ENCODE measurements at regions not wholly inside any gene's neighbourhood (a gene's known extent, or its start where the extent isn't known, plus 50 kb on each side); places are given as distances from the start of the nearest gene placed in this dataset.

- TF ChIP-seq ZFX (IDR thresholded peaks at IDR 0.05; ENCODE audit: borderline replicate concordance): no peak
- no peak for TF ChIP-seq CTCF (IDR thresholded peaks at IDR 0.05)
- no peak overlapping the region for H3K27ac ChIP-seq
Observed at GRCh38 chr5:124160265-124160664, 586.2 kb downstream of the ZNF608 start.

- no peak overlapping the region for H3K27ac ChIP-seq
- TF ChIP-seq ZFX (IDR thresholded peaks at IDR 0.05; ENCODE audit: borderline replicate concordance) (no peak), CTCF (IDR thresholded peaks at IDR 0.05) (no peak)
Observed at GRCh38 chr5:124157320-124157719, 589.1 kb downstream of the ZNF608 start.

GRCh38 chr5:124156415-124156996 lies 589.9 kb downstream of the ZNF608 start:
- H3K27ac ChIP-seq: 0 out of 2 replicates have a peak overlapping the region, but pooled peaks have one; percentile 15
- TF ChIP-seq CTCF (IDR thresholded peaks at IDR 0.05) (no peak), ZFX (IDR thresholded peaks at IDR 0.05; ENCODE audit: borderline replicate concordance) (no peak)

GRCh38 chr5:124154714-124155113 lies 591.7 kb downstream of the ZNF608 start:
- TF ChIP-seq ZFX (IDR thresholded peaks at IDR 0.05; ENCODE audit: borderline replicate concordance) (no peak), CTCF (IDR thresholded peaks at IDR 0.05) (no peak)
- no peak overlapping the region for H3K27ac ChIP-seq

- no peak for TF ChIP-seq ZFX (IDR thresholded peaks at IDR 0.05; ENCODE audit: borderline replicate concordance)
- TF ChIP-seq CTCF (IDR thresholded peaks at IDR 0.05): no peak
- no peak overlapping the region for H3K27ac ChIP-seq
Observed at GRCh38 chr5:124153588-124153987, 592.9 kb downstream of the ZNF608 start.

GRCh38 chr5:124148574-124148973 lies 597.9 kb downstream of the ZNF608 start:
- H3K27ac ChIP-seq: no peak overlapping the region
- TF ChIP-seq ZFX (IDR thresholded peaks at IDR 0.05; ENCODE audit: borderline replicate concordance): no peak
- no peak for TF ChIP-seq CTCF (IDR thresholded peaks at IDR 0.05)

- no peak overlapping the region for H3K27ac ChIP-seq
- no peak for TF ChIP-seq CTCF (IDR thresholded peaks at IDR 0.05)
Observed at GRCh38 chr5:124140060-124140459, 606.4 kb downstream of the ZNF608 start.

All from 22Rv1 (cell line).